ENCODE measurements at regions not wholly inside any gene's neighbourhood (a gene's known extent, or its start where the extent isn't known, plus 50 kb on each side); places are given as distances from the start of the nearest gene placed in this dataset.

DNA sequence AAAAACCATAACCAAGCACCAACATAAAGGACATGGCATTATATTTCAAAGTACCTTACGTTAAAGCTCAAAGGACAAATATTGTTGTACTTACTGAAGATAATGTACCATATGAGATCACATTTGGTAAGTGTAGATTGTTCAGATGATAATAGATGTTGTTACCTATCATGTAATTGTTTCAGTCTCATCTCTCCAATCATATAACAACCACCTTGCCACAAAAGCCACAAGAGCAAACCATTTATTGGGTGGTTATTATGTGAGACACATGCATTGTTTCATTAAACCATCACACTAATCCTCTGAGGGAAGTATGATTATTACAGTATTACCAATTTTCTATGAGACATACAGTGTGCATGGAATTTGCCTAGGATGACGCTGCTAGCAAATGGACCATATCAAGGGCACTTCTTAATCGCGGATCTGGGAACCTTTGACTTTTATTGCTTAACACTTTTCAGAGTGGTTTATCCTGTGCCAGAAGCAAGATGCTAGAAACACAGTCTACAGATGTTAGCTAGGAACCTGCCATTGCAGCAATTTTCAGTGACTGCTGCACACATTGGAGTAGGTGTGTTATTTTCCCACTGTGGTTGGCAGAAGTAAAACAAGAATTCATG lies 149.8 kb upstream of the AKIRIN2 start:
- DNase-seq (ENCODE audit: low read depth in 2 of 2): no peak

GRCh38 chr6:87848616-87849015 lies 146.6 kb upstream of the AKIRIN2 start:
- no peak for DNase-seq (ENCODE audit: low read depth in 2 of 2)

DNA sequence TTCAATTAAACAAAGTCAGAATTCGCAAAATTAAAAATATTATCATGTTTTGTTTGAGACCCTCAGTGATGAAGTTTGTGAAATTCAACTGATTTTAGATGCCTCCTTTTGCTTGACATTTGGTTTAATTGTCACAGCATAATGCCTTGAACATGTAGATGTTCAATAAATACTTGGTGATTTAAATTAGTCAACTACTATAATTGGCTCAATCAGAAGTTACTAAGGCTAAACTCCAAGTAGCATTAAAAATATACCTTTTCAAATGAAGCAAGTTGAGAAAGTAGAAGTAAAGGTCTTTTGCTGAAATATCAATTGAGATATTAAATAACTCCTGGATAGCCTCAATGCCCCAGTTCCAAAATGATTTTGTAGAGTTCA lies 145.8 kb upstream of the AKIRIN2 start:
- no peak for DNase-seq (ENCODE audit: low read depth in 2 of 2)

- DNase-seq (ENCODE audit: low read depth in 2 of 2): no peak
These were observed 145.2 kb upstream of the AKIRIN2 start for GRCh38 chr6:87847135-87847829.

GRCh38 chr6:87846434-87846833 lies 144.4 kb upstream of the AKIRIN2 start:
- DNase-seq (ENCODE audit: low read depth in 2 of 2): no peak

- DNase-seq (ENCODE audit: low read depth in 2 of 2): no peak
These were observed 138.3 kb upstream of the AKIRIN2 start for GRCh38 chr6:87840324-87840723.

GRCh38 chr6:87837876-87838275 lies 135.8 kb upstream of the AKIRIN2 start:
- no peak for DNase-seq (ENCODE audit: low read depth in 2 of 2)

- DNase-seq (ENCODE audit: low read depth in 2 of 2): no peak
These were observed 135.4 kb upstream of the AKIRIN2 start for GRCh38 chr6:87837444-87837843.

- DNase-seq (ENCODE audit: low read depth in 2 of 2): peak; percentile 43 to 46
These were observed 130.2 kb upstream of the AKIRIN2 start for GRCh38 chr6:87832025-87832825.

DNA sequence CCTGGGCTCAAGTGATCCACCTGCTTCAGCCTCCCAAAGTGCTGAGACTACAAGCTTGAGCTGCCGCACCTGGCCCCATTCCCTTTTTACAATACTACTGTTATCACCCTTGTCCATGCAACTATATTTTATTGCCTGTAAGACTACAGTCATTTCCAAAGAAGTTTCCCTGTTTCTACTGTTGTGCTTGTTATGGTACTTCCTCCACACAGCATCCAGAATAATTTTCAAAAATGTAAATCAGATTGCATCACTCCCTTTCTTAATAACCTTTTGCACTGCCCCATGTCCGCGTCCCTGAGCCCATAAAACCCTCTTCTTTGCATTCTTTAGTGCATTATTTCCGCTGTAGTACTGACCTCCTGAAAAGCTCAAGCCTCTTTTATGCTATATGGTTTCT lies 128.9 kb upstream of the AKIRIN2 start:
- DNase-seq (ENCODE audit: low read depth in 2 of 2): no peak

DNA sequence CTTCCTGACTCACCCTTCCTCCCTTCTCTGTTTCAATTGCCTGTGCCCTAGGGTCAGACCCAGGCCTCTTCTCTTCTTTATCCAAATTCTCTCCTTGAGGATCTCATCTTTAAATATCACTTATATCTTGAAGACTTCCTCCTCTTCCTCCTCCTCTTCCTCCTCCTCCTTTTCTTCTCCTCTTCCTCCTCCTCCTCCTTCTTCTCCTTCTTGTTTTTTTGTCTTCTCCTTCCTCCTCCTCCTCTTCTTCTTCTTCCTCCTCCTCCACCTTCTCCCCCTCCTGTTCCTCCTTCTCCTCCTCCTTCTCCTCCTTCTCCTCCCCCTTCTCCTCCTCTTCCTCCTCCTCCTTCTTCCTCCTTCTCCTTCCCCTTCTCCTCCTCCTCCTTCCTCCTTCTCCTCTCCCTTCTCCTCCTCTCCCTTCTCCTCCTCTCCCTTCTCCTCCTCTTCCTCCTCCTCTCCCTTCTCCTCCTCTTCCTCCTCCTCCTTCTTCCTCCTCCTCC lies 127.6 kb upstream of the AKIRIN2 start:
- DNase-seq (ENCODE audit: low read depth in 2 of 2): no peak

GRCh38 chr6:87828044-87828443 lies 126.0 kb upstream of the AKIRIN2 start:
- no peak for DNase-seq (ENCODE audit: low read depth in 2 of 2)

- DNase-seq (ENCODE audit: low read depth in 2 of 2): no peak
These were observed 125.3 kb upstream of the AKIRIN2 start for GRCh38 chr6:87827346-87827745.

DNA sequence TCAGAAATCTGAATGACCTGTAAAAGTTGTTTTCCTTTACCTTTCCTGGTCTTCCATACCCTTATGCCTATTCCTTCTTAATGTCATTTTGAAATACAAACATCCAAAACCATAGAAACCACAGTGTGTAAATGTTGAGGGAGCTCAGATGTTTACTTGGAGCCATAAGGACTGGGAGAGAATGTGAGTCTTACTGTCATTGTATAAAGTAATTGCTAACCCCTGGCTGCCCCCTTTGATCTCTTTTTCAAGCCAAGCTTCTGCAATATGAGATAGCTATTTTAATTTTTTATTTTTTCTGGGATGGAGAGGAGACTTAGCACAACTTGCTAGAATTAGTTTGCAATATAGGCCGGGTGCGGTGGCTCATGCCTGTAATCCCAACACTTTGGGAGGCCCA lies 124.4 kb upstream of the AKIRIN2 start:
- no peak for DNase-seq (ENCODE audit: low read depth in 2 of 2)

DNA sequence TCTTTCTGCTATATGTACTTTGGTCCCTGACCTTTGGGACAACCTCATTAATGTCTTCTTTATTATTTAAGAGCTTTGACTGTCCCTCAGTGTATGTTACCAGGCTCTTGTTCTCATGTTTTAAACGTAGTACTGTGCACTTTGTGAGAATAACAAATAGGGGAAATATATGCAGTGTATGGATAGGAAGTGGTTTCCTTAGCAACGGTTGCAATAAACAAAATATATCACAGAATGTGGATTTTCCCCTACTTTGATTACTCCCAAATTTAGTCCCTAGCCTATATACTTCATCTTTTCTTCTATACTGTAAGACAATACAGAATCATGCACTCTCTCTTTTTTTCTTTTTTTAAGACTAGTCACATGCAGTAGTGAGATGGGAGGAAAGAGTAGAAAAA lies 123.8 kb upstream of the AKIRIN2 start:
- peak; percentile 7 to 23 for DNase-seq (ENCODE audit: low read depth in 2 of 2)

DNA sequence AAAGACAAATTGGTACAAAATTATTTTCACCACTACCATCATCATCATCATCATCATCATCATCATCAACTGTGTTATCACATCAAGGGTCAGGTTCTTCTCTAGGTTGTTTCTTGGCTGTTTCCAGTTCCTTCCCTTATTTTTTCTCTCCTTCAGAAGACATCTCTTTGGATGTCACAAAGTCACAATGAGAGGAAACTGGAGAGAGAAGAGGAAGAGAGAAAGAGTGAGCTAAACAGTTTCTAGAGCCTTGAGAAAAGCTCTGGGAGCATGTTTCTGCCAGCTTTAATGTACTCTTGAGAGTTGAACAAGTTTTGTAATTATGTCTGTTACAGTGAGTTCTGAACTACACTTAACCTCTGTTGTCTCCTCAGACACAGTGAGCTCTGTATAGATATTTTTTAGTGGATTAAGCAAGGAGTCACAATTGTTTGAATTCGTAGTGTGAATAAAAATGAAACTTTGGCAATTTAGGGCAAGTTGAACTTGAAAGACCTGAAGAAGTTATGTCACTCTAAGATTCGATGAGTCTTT lies 123.0 kb upstream of the AKIRIN2 start:
- DNase-seq (ENCODE audit: low read depth in 2 of 2): no peak

- no peak for DNase-seq (ENCODE audit: low read depth in 2 of 2)
These were observed 120.0 kb upstream of the AKIRIN2 start for GRCh38 chr6:87822011-87822410.

DNA sequence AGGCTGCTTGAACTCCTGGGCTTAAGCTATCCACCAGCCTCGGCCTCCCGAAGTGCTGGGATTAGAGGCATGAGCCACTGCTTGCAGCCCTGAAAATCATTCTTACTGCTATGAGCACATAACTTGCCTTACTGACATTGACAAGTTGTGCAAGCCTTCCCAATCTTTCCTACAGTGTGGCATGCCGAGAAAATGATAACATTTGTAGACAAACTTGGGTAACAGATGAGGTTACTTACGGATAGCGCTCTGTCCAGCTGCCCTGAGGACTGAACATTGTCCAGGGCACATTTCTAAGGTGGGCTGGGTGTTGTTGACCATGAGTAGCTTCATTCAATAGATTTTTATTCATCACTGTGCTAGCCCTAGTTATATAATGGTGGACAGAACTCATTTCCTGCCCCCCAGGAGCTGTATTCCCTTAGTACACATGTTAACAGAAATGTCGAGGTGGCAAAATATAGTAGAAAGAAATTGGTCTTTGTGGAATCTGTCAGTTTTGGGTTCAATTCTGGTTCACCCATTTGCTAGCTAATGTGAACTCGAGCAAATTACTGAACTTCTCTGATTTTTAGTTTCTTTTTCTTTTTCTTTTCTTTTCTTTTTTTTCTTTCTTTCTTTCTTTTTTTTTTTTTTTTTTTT lies 118.4 kb upstream of the AKIRIN2 start:
- no peak for DNase-seq (ENCODE audit: low read depth in 2 of 2)

DNA sequence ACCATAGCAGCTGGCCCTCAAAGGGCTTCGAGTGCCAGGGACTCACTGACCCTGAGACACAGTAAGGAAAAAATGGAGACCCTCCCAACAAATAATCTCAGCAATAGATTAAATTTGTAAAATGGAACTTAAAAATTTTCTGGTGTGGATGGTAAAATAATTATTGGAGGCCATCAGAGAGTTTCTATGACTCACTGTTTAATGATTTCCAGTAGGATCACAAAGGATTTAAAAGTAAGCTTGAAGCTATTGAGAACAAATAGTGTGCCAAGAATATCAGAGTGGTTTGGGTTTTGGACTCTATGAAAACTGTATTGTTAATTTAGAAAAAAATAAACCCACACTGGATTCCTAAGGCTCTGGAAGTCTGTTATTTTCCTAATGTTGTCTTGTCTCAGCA lies 115.2 kb upstream of the AKIRIN2 start:
- no peak for DNase-seq (ENCODE audit: low read depth in 2 of 2)

DNA sequence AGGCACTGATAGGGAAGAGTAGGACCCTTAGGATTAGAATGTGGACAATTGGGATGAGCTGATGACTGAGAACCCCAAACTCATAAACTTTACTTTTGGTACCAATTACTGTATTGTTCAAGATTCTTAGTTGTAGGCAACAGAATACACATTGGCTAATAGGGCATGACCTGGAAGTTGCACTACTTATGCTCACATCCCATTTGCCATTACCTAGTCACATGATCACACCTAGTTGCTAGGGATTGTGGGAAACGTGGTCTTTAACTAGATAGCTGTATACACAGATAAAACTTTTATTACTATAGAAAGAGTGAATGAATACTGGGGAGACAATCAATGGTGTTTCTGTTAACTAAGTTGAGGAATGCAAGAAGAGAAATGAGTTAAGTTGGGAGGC lies 113.4 kb upstream of the AKIRIN2 start:
- no peak for DNase-seq (ENCODE audit: low read depth in 2 of 2)

- peak in 1 of 2 donors; percentile 49 for DNase-seq (ENCODE audit: low read depth in 2 of 2)
These were observed 106.1 kb upstream of the AKIRIN2 start for GRCh38 chr6:87808005-87808757.
